ENCODE measurements at regions not wholly inside any gene's neighbourhood (a gene's known extent, or its start where the extent isn't known, plus 50 kb on each side); places are given as distances from the start of the nearest gene placed in this dataset.

DNA sequence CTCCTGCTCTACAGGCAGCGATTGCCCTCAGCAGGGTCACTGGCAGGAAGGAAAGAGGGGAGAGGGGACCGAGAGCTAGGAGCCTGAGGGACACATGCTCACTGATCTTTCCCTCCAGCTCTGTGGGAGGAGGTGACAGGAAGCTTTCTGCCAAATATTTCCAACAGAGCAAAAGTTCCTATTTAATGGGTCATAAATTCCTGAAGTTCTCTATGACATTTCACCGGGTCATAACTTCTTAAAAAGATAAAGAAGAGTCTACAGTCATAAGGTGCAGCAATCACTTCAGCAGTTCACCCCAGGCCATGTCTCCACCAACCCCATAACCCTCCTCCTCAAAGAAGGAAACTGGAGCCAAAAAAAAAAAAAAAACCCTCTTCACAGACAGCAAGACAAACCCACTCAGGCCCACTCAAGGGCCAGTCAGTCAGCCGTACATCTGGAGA is 481.1 kb downstream of the NR2F1-AS1 start:
- TF ChIP-seq POLR2A (IDR thresholded peaks at IDR 0.05), result no peak
- TF ChIP-seq, protein P1, sequence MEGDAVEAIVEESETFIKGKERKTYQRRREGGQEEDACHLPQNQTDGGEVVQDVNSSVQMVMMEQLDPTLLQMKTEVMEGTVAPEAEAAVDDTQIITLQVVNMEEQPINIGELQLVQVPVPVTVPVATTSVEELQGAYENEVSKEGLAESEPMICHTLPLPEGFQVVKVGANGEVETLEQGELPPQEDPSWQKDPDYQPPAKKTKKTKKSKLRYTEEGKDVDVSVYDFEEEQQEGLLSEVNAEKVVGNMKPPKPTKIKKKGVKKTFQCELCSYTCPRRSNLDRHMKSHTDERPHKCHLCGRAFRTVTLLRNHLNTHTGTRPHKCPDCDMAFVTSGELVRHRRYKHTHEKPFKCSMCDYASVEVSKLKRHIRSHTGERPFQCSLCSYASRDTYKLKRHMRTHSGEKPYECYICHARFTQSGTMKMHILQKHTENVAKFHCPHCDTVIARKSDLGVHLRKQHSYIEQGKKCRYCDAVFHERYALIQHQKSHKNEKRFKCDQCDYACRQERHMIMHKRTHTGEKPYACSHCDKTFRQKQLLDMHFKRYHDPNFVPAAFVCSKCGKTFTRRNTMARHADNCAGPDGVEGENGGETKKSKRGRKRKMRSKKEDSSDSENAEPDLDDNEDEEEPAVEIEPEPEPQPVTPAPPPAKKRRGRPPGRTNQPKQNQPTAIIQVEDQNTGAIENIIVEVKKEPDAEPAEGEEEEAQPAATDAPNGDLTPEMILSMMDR (IDR thresholded peaks at IDR 0.05 in 4 of 5, conservative IDR thresholded peaks at IDR 0.05 in 1 of 5), result no peak
